Astrocyte (in vitro differentiated cells and primary cell): ENCODE measurements at regions not wholly inside any gene's neighbourhood (a gene's known extent, or its start where the extent isn't known, plus 50 kb on each side); places are given as distances from the start of the nearest gene placed in this dataset.

Experiments
- DNase-seq: peaks from one replicate; pipeline ENCODE4 v3.0.0-alpha.2; 2010; ENCODE audit warnings: low read depth
- FAIRE-seq: peaks from 2 replicates; lab custom pipeline; 2011; peaks lifted over from hg19 to GRCh38; lab: Jason Lieb, UNC
- H2AFZ ChIP-seq: 2 replicates; pipeline ENCODE4 v1.6.0; 2012; ENCODE audit warnings: low read depth, low read length, inconsistent platforms
- H3K27ac ChIP-seq: 2 replicates; pipeline ENCODE4 v1.5.1; 2011; ENCODE audit warnings: low read depth, low read length, inconsistent platforms
- H3K27me3 ChIP-seq: 2 replicates; pipeline ENCODE4 v1.6.0; 2011; ENCODE audit warnings: low read length, inconsistent platforms; ENCODE audit not compliant: insufficient read depth
- H3K36me3 ChIP-seq: 2 replicates; pipeline ENCODE4 v1.5.1; 2011; ENCODE audit warnings: low read length, inconsistent platforms; ENCODE audit not compliant: insufficient read depth
- H3K4me1 ChIP-seq: 2 replicates; pipeline ENCODE4 v1.5.1; 2011; ENCODE audit warnings: low read length, inconsistent platforms; ENCODE audit not compliant: insufficient read depth
- H3K4me2 ChIP-seq: 2 replicates; pipeline ENCODE4 v1.6.0; 2012; ENCODE audit warnings: low read length, inconsistent platforms
- H3K4me3 ChIP-seq: 2 replicates; pipeline ENCODE4 v1.5.1; 2011; ENCODE audit warnings: low read depth, mild to moderate bottlenecking, low read length, inconsistent platforms; ENCODE audit not compliant: insufficient read depth
- H3K79me2 ChIP-seq: 2 replicates; pipeline ENCODE4 v1.6.0; 2012; ENCODE audit warnings: mild to moderate bottlenecking, low read length, inconsistent platforms; ENCODE audit not compliant: insufficient read depth
- H3K9ac ChIP-seq: 2 replicates; pipeline ENCODE4 v1.6.0; 2012; ENCODE audit warnings: mild to moderate bottlenecking, low read length, inconsistent platforms
- H3K9me3 ChIP-seq: 2 replicates; pipeline ENCODE4 v1.5.1; 2012; ENCODE audit warnings: low read depth, mild to moderate bottlenecking, low read length, inconsistent platforms; ENCODE audit not compliant: insufficient read depth
- H4K20me1 ChIP-seq: 2 replicates; pipeline ENCODE4 v1.6.0; 2012; ENCODE audit warnings: low read length, inconsistent platforms; ENCODE audit not compliant: insufficient read depth
- H3K27ac Mint-ChIP-seq: one replicate; pipeline ENCODE4 v1.8.0; 2021; ENCODE audit warnings: mild to moderate bottlenecking, mixed read lengths; ENCODE audit not compliant: unreplicated experiment
- H3K27me3 Mint-ChIP-seq: one replicate; pipeline ENCODE4 v1.8.0; 2021; ENCODE audit warnings: low read depth, mixed read lengths; ENCODE audit not compliant: unreplicated experiment
- H3K36me3 Mint-ChIP-seq: one replicate; pipeline ENCODE4 v1.8.0; 2021; ENCODE audit warnings: low read depth, mixed read lengths; ENCODE audit not compliant: unreplicated experiment
- H3K4me1 Mint-ChIP-seq: one replicate; pipeline ENCODE4 v1.8.0; 2021; ENCODE audit warnings: low read depth, mixed read lengths; ENCODE audit not compliant: unreplicated experiment
- H3K4me3 Mint-ChIP-seq: one replicate; pipeline ENCODE4 v1.8.0; 2021; ENCODE audit warnings: mild to moderate bottlenecking, moderate library complexity, mixed read lengths; ENCODE audit not compliant: unreplicated experiment
- H3K9me3 Mint-ChIP-seq: one replicate; pipeline ENCODE4 v1.8.0; 2021; ENCODE audit warnings: mild to moderate bottlenecking, mixed read lengths; ENCODE audit not compliant: unreplicated experiment
- EZH2 ChIP-seq: IDR thresholded peaks from 2 replicates; pipeline ENCODE4 v1.6.1; 2012; ENCODE audit warnings: mild to moderate bottlenecking, low read length, inconsistent platforms; ENCODE audit not compliant: insufficient read depth
- TF ChIP-seq, protein P1 (sequence below): IDR thresholded peaks from 2 replicates; pipeline ENCODE4 v1.5.1; 2011; ENCODE audit warnings: low read depth, mild to moderate bottlenecking, inconsistent platforms, low read length, moderate library complexity; ENCODE audit not compliant: insufficient read depth

DNA sequence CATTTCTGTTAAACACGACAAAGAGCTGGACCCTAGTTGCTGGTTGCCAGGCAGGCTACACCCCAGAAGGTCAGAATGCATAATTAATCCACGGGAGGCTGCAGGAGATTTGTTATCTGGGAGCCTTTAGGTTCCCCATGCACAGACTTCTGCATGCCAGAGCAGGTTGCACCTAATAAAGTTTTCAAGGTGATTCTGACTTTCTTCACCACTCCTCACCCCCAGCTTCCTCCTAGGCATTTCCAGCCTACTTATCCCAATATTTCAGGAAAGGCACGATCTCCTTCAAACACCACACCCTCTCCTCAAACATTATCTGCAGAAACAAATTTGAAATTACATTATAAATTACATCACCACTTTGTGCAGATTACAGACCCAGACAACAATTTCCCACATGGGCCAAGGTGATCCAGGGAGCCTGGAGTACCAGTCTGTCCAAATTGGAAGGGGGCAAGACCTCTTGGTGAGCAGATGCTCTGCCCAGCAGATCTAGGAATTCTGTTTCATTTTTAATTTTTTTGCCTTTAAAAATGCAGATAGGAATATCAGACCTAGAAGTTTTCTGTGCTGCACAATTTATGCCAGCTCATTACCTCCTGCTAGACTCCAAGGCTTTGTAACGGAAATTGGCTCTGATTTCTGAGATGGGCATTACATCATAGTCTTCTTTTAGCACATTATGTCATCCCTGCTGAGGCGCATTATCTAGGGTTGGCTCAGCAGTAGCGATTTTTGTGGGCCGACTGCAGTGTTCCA lies 363.4 kb upstream of the SLC30A5 start:
- H3K27me3 Mint-ChIP-seq, result no peaks in the 10 kb centered on the region
- H3K9me3 Mint-ChIP-seq, result no peaks in the 10 kb centered on the region
- H3K79me2 ChIP-seq, result no peaks in the 10 kb centered on the region
- DNase-seq (peak; percentile 84), FAIRE-seq (peak; percentile 74)
- peak overlapping the region; percentile 66 for H3K27ac ChIP-seq
- H3K4me2 ChIP-seq, result peak overlapping the region; percentile 65
- H3K27me3 ChIP-seq, result no peaks in the 10 kb centered on the region
- H3K9me3 ChIP-seq, result no peaks in the 10 kb centered on the region
- H3K4me1 ChIP-seq, result peaks cover 11% of the 10 kb centered on the region
- no peak overlapping the region for H3K4me3 ChIP-seq
- no peaks in the 10 kb centered on the region for H3K36me3 Mint-ChIP-seq
- peaks cover 16% of the 10 kb centered on the region for H3K4me1 Mint-ChIP-seq
- H3K9ac ChIP-seq, result peak overlapping the region; percentile 47
- peak overlapping the region; percentile 54 for H3K27ac Mint-ChIP-seq
- no peaks in the 10 kb centered on the region for H4K20me1 ChIP-seq
- TF ChIP-seq, protein P1, sequence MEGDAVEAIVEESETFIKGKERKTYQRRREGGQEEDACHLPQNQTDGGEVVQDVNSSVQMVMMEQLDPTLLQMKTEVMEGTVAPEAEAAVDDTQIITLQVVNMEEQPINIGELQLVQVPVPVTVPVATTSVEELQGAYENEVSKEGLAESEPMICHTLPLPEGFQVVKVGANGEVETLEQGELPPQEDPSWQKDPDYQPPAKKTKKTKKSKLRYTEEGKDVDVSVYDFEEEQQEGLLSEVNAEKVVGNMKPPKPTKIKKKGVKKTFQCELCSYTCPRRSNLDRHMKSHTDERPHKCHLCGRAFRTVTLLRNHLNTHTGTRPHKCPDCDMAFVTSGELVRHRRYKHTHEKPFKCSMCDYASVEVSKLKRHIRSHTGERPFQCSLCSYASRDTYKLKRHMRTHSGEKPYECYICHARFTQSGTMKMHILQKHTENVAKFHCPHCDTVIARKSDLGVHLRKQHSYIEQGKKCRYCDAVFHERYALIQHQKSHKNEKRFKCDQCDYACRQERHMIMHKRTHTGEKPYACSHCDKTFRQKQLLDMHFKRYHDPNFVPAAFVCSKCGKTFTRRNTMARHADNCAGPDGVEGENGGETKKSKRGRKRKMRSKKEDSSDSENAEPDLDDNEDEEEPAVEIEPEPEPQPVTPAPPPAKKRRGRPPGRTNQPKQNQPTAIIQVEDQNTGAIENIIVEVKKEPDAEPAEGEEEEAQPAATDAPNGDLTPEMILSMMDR, result no peak
- no peak for TF ChIP-seq EZH2
- H2AFZ ChIP-seq, result peak overlapping the region; percentile 45
- no peak overlapping the region for H3K4me3 Mint-ChIP-seq
- no peaks in the 10 kb centered on the region for H3K36me3 ChIP-seq

DNA sequence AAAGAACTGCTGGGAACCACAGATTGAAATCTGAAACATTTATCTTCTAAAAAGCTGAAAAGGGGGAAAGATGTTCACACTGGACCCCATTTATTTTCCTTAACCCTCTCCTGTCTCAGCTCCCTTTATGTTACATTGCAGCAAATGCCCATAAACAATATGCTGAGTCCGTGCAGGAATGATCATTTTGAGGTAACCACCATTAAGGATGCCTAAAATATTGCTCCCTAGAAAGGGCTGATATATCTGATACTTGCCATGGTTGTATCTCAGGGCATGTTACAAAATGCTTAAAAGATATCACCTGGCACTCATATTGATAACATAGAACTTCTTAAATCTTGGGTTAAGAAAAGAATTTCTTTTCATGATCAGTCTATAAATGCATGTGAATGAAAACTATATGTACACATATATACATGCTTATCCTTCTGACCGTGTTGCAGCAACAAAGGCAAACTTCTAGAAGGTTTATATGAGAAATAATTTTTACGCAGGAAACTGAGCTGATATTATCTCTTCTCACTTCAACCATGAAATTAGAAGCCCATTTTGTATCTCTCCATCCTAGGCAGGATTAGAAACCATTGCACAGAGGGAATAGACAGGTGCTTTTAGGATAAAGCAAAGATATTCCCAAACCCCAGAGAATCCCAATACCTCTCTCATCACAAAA lies 362.7 kb upstream of the SLC30A5 start:
- no peak for DNase-seq
- Histone ChIP-seq H3K9ac (peak overlapping the region; percentile 47), H3K4me3 (no peak overlapping the region), H3K4me1 (peaks cover 11% of the 10 kb centered on the region), H2AFZ (peak overlapping the region; percentile 42), H4K20me1 (no peaks in the 10 kb centered on the region), H3K9me3 (no peaks in the 10 kb centered on the region), H3K27ac (peak overlapping the region; percentile 66), H3K4me2 (peak overlapping the region; percentile 65), H3K36me3 (no peaks in the 10 kb centered on the region), H3K27me3 (no peaks in the 10 kb centered on the region), H3K79me2 (no peaks in the 10 kb centered on the region)
- no peak for FAIRE-seq
- H3K9me3 Mint-ChIP-seq, result peaks cover 2% of the 10 kb centered on the region
- no peak for TF ChIP-seq EZH2
- TF ChIP-seq, protein P1, result no peak
- peak overlapping the region; percentile 54 for H3K27ac Mint-ChIP-seq
- H3K4me3 Mint-ChIP-seq, result no peak overlapping the region
- peaks cover 2% of the 10 kb centered on the region for H3K36me3 Mint-ChIP-seq
- H3K27me3 Mint-ChIP-seq, result no peaks in the 10 kb centered on the region
- peaks cover 16% of the 10 kb centered on the region for H3K4me1 Mint-ChIP-seq

DNA sequence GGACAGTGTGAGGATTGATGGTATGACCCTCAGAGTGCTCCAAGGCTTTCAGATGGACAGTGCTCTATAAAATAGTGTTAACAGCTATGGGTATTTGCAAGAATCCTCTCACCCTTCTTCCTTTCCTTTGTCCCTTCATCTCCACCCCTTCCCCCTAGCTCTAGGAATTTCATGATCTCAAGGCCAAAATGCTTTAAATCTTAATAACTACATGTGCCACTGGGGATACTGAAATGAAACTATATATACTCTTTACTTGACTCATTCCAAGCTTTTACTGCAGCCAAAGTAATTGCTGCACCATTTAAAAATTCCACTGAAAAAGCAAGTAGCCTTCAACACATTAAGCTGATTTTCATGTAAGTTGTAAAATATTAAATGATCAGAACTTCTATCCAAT lies 361.6 kb upstream of the SLC30A5 start:
- Histone ChIP-seq H3K9ac (no peak overlapping the region), H3K27me3 (no peaks in the 10 kb centered on the region), H3K9me3 (no peaks in the 10 kb centered on the region), H3K4me1 (peaks cover 11% of the 10 kb centered on the region), H3K4me2 (no peak overlapping the region), H3K4me3 (no peak overlapping the region), H2AFZ (no peak overlapping the region), H4K20me1 (no peaks in the 10 kb centered on the region), H3K36me3 (no peaks in the 10 kb centered on the region), H3K79me2 (no peaks in the 10 kb centered on the region), H3K27ac (no peak overlapping the region)
- Mint-ChIP-seq H3K4me1 (peaks cover 16% of the 10 kb centered on the region), H3K27ac (no peak overlapping the region), H3K27me3 (peaks cover 6% of the 10 kb centered on the region), H3K4me3 (no peak overlapping the region), H3K36me3 (peaks cover 3% of the 10 kb centered on the region), H3K9me3 (peaks cover 3% of the 10 kb centered on the region)
- DNase-seq (no peak), FAIRE-seq (no peak)
- no peak for TF ChIP-seq EZH2
- TF ChIP-seq, protein P1, result no peak
